Activated CD4-positive, CD25-positive, alpha-beta regulatory T cell treated with anti-CD3 and anti-CD28 coated beads, Interleukin-2, amount 50 U/mL, for 16 hours (primary cell): ENCODE measurements at regions not wholly inside any gene's neighbourhood (a gene's known extent, or its start where the extent isn't known, plus 50 kb on each side); places are given as distances from the start of the nearest gene placed in this dataset.
"Not testable (repeated sequence)": the region's sequence is repeated elsewhere in the genome, so short reads cannot be mapped to it uniquely, and the experiment has no call there.

Experiments
- DNase-seq: peaks from one replicate; pipeline ENCODE4 v3.0.0-alpha.2; 2020; ENCODE audit warnings: low read depth, low spot score

DNA sequence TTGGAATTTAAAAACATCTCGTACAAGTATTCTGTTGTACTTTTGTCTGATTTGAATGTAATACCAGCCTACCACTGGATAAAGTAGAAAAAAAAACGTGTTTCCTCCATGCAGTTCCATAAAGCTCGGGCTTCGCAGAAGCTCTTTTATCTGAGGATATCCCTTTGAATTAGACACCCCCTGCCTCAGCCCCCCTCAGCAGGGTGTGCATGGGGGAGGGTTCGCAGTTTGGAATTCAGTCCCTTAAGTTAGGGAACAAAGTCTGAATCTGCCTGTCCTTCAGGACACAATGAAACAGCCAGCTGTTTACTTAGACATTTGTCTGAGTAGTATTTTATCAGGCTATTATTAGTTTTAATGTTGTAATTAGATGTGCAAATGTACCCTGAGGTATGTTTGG lies 234.0 kb upstream of the CAND1 start:
- no peak for DNase-seq

DNA sequence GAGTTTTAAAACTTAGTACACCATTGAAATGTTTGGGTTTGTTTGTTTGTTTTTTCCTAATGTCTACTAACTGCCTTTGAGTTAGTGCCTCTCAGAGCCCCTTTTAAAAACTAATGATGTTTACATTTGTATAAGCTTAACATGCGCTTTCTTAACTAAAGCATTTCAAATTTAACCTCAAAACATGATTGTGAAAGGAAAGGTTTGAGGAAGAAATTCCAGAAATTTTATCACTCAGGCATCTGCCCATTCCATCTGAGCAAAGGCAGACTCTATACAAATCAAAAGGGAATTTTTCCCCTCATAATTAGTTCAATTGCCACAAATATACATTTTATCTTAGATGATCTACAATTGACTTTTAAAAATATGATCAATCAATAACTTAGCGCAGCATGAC lies 230.7 kb upstream of the CAND1 start:
- no peak for DNase-seq

GRCh38 chr12:67039995-67040860 lies 228.9 kb upstream of the CAND1 start:
- no peak for DNase-seq

DNA sequence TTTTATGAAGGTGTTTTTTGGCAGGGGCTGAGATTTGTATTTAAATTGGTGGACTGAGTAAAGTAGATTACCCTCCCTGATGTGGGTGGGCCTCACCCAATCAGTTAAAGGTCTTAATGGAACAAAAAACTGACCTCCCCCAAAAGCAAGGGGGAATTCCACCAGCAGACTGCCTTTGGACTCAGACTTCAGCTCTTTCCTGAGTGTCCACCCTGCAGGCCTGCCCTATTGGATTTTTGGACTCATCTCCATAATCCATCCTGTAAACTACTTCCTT lies 228.4 kb upstream of the CAND1 start:
- no peak for DNase-seq

- DNase-seq: no peak
Measured at GRCh38 chr12:67042697-67043131, 226.4 kb upstream of the CAND1 start.

DNA sequence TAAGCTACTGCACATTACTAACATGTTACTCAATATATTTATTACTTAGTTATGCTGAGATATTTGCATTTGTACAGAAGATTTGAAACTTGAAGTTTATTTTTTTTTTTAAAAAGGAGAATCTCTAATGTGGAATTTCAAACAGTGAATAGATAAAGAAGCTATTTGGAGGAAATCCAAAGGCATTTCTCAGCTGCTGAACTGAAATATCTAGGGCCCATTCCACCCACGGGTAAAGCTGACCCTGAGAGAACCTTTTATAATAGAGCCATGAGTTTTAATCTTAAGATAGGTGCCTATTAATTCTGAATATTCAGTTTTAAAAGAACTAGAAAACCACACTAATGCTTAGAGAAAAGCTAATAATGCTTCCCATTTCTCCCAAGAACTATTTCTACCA lies 225.4 kb upstream of the CAND1 start:
- DNase-seq: no peak

DNA sequence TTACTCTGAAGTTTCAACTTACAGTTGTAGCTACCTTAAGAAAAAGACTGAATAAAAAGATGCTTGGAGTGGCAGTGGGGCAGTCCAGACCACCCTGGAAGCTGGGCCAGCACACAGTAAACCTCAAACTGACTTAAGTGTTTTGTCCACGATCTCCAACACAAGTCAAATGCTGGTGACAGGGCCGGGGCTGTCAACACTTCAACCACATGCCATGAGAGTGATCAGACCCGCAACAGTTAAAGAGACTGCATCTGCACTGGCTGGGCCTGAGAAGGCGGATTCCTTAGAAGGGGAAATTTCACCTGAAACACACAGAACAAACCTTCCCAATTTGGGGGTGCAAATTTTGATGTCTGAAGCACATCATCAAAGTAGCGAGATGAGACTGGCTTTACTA lies 223.5 kb upstream of the CAND1 start:
- no peak for DNase-seq

DNA sequence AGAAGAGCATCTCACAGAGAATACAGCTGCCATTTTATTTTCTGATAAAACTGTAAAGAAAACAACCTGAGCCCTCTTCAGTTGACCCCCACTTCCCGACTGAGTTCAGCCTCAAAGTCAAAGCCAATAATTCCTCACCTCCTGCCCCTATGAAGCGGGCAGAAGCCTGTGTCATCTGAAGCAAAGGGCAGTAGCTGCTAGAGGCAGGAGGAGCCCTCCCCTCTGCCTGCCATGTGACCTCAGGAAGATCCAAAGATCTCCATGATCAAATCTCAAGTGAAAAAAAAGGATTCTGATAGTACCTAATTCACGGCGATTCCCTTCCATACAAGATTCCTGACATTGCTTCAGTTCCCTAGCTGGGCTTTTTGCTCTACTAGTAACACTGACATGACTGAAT lies 223.1 kb upstream of the CAND1 start:
- no peak for DNase-seq

- no peak for DNase-seq
Measured at GRCh38 chr12:67047634-67048033, 221.5 kb upstream of the CAND1 start.

DNA sequence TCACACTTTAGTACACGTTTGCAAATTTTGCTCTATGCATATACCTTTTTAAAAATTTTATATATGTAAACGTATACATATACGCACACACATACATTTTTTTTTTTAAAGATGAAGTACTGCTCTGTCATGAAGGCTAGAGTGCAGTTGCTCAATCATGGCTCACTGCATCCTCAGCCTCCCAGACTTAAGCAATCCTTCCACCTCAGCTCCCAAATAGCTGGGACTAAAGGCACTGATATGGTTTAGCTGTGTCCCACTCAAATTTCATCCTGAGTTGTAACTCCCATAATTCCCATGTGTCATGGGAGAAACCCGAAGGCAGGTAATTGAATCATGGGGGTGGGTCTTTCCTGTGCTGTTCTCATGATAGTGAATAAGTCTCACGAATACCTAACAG lies 220.8 kb upstream of the CAND1 start:
- no peak for DNase-seq

- not testable (repeated sequence) for DNase-seq
Measured at GRCh38 chr12:67049199-67049598, 220.0 kb upstream of the CAND1 start.

DNA sequence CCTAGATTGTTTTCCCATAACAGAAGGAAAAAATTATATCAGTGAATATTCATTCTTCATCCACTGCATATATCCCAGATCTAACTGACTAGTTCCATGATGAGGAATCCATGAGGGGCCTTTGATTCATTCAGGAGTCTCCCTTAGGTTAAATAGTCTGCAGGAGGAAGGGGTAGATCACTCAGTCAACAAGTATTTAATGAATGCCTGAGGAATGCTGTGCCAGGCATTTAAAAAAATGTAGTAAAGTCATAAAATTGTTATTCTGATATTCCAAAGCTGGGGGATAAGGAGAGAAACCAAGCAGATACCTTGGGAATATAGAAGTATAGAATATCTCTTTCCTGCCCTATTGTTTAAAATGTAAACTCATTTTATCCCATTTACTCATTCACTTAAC lies 216.2 kb upstream of the CAND1 start:
- DNase-seq: no peak

DNA sequence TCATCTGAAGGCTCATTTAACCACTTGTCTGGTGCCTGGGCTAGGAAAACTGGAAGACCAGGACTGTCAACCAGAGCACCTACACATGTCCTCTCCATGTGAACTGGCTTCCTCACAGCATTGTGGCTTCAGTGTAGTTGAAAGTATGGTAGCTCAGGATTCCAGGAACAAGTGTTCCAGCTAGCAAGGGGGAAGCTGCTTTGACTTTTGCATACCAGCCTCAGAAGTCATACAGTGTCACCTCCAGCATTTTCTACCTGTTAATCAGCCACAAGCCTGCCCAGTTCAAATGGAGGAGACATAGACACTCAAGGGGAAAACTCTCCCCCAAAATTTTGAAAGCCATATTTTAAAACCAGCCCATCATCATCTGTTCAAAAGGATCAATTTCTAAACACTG lies 212.8 kb upstream of the CAND1 start:
- DNase-seq: no peak

DNA sequence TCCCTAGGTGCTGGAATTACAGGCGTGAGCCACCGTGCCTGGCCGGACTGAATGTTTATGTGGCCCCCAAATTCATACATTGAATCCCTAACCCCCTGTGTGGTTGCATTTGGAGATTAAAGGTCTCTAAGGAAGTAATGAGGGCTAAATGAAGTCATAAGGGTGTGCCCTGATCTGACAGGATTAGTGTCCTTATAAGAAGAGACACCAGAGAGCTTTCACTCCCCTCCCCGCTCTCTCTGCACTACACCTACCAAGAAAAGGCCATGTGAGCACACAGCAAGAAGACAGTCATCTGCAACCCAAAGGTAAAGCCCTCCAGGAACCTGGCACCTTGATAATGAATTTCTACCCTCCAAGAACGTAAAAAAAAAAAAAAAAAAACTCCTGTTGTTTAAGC lies 212.1 kb upstream of the CAND1 start:
- DNase-seq: no peak

GRCh38 chr12:67062193-67062592 lies 207.0 kb upstream of the CAND1 start:
- DNase-seq: no peak

DNA sequence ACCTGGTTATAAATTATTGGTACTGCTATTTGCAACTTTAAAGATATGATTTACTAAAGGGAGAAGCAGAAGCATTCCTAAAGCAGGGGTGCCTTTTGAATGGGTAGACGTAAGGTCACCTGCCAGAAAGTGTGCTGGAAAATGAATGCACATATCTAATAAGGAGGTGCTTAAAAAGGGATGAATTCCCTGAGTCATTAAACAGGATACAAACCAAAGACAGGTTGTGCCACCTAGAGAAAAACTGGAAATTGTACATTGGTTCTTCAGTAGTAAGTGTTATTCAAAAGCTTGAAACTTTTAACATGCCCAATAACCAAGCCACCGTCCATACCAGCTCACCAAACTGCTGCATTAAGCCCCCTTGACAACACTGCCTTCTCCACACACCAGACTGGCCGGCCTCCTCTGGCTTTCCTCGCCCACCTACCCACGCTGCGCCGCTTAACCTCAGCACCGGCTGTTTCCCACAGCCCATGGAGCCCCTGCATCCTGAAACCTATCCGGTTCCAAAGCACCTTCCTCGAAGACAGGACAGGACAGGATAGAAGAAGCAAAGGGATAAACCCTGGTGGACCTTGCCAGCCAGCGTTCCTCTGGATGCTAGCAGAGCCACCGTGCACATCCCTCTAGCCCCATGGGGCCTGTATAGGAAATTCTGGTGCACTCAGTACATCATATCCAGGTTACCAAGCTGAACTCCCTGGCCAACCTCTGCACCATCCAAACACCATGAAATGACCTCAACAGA lies 201.5 kb upstream of the CAND1 start:
- DNase-seq: no peak

- DNase-seq: no peak
Measured at GRCh38 chr12:67068204-67068731, 200.9 kb upstream of the CAND1 start.

GRCh38 chr12:67068761-67069450 lies 200.3 kb upstream of the CAND1 start:
- no peak for DNase-seq

DNA sequence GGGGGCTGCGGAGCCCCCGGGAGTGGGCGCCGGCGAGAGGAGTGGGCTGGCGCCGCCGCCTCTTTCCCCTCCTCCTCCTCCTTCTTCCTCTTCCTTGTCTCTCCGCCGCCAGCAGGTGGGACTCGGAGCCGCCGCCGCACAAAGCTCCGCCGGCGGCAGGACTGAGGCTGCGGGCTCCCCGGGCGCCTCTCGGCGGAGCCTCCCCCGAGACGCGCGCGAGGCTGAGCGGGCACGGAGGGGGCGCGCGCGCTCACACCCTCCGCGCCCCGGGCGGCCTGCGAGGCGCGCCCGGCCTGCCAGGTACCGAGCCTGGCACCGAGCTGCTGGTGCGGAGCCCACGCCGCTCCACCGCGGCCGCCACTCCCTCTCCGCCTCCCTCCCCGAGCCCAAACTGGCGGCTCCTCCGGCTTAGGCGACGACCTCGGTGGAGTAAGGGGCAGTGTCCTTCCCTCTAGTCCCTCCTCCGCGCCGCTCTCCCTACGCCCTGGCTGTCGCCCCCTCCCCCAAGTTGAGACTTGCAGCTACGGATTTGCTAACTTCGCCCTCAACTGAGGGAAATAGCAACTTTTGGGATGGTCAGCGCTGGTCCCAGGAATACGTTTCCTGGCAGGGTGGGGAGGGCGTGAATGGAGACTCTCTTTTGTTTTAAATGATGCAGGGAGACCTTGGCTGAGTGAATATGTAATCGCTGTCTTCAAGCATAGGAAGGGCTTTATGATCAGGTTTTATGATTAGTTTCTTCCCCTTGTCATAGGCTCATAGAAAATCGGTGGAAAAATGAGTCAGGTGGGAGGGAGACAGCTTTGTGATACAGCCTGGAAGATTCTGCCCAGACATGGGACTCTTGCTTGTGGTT lies 199.5 kb upstream of the CAND1 start:
- DNase-seq: no peak

GRCh38 chr12:67070307-67070600 lies 198.9 kb upstream of the CAND1 start:
- no peak for DNase-seq

GRCh38 chr12:67070604-67071003 lies 198.6 kb upstream of the CAND1 start:
- no peak for DNase-seq

DNA sequence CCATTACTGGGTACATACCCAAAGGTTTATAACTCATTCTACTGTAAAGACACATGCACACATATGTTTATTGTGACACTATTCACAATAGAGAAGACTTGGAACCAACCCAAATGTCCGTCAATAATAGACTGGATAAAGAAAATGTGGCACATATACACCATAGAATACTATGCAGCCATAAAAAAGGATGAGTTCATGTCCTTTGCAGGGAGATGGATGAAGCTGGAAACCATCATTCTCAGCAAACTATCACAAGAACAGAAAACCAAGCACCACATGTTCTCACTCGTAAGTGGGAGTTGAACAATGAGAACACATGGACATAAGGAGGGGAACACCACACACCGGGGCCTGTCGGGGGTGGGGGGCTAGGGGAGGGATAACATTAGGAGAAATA lies 196.9 kb upstream of the CAND1 start:
- not testable (repeated sequence) for DNase-seq
